SU-DHL-6 (cell line): ENCODE measurements at regions not wholly inside any gene's neighbourhood (a gene's known extent, or its start where the extent isn't known, plus 50 kb on each side); places are given as distances from the start of the nearest gene placed in this dataset.
"Not testable (repeated sequence)": the region's sequence is repeated elsewhere in the genome, so short reads cannot be mapped to it uniquely, and the experiment has no call there.

ENCODE experiments used
- CTCF ChIP-seq: fragments of 200-600 bp; sonication (generic); IDR thresholded peaks from one replicate; pipeline ENCODE4 v1.5.1; 2017; ENCODE audit warnings: antibody characterized with exemption, mild to moderate bottlenecking, low read length, moderate library complexity; ENCODE audit not compliant: insufficient read depth, poor library complexity, severe bottlenecking
- EZH2phosphoT487 ChIP-seq: fragments of 200-600 bp; sonication (generic), shearing (Covaris generic); conservative IDR thresholded peaks from 2 replicates; pipeline ENCODE4 v1.6.1; 2018; ENCODE audit warnings: mild to moderate bottlenecking, antibody characterized with exemption, low read length, moderate library complexity, mixed read lengths

- not testable (repeated sequence) for TF ChIP-seq CTCF, EZH2phosphoT487
Measured at GRCh38 chr14:82994547-82994946, 1460.9 kb upstream of the SEL1L start.
